NCI-H1417 (cell line): ENCODE measurements at regions not wholly inside any gene's neighbourhood (a gene's known extent, or its start where the extent isn't known, plus 50 kb on each side); places are given as distances from the start of the nearest gene placed in this dataset.

ENCODE experiments used
- DNase-seq, 3 experiments: peaks; one replicate each; lab custom pipeline; 2025; lab: John Stamatoyannopoulos, UW

DNA sequence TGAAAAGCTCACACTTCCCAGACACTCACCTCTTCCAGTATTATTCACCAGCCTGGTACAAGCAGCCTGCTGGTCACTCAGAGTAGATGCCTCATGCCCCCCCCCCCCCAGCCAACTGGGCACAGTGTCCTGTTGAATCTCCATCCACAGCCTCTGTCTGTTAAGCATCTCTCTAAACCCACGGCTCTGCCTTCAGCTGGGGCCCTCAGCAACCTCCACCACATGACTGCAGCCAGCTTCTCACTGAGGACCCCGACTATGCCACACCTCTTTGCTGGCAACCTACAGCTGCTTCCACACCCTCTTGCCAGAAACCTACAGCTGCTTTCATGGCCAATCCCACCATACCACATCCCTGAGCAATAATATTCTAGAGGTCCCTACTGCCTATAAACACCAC is 113.1 kb downstream of the RHOU start:
- peak in 1 of 3 experiments; percentile 60 for DNase-seq

DNA sequence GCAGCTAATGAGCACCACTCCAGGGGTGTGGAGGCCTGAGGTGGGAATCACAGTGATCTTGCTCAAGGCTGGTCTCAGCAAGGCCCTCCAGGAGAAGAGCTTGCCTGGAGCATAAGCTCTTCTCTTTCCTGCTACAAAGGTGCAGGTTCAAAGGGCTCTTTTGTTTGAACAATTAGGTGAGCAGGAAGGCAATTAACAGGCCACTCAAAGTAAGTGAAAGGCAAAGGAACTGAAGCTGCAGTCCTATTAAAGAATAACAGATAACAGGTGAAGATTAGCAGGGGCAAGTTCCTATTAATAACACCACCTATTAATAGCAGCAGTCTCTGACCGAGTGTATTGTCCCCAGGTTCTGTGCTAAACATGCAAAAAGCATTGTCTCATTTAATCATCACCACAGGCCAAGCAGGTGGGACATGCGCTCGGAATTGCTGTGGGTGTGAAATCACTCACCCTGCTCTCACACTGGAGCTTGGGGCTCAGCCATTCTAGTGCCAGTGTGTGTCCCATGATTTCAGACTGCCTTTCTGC is 113.8 kb downstream of the RHOU start:
- peak in 2 of 3 experiments; percentile 72 to 94 for DNase-seq

DNA sequence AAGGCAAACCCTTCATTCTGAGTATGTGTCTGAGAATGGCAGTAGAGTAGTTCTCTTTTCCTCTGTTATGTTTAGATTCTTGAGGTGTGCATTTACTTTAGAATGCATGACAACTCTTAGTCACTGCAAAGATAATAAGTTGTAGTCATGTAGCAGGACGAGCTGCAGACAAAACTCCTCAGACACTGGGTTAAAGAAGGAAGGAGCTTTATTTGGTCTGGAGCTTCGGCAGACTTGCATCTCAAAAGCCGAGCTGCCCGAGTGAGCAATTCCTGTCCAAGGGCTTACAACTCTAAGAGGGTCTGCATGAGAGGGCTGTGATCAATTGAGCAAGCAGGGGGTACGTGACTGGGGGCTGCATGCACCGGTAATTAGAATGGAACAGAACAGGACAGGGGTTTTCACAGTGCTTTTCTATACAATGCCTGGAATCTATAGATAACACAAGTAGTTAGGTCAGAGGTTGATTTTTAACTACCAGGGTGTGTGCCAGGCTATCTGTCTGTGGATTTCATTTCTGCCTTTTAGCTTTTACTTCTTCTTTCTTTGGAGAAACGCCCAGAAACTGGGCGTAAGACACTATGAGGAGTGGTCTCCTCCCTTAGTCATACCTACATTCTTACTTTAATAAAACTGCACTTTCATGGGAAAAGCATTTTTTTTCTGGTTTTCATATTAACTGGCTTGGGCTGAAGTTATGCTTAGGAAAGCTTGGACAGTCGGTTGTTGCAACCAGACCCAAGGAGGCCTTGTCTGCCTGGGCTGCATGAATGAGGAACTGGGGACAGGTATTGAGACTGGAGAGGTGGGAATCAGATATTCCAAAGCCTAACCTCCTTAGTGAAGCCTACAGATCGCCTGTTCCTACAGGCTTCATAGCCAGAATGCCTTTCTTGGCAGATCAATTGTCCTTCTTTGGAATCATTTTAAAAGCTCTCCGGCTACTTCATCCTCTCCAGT is 115.1 kb downstream of the RHOU start:
- DNase-seq = no peak

DNA sequence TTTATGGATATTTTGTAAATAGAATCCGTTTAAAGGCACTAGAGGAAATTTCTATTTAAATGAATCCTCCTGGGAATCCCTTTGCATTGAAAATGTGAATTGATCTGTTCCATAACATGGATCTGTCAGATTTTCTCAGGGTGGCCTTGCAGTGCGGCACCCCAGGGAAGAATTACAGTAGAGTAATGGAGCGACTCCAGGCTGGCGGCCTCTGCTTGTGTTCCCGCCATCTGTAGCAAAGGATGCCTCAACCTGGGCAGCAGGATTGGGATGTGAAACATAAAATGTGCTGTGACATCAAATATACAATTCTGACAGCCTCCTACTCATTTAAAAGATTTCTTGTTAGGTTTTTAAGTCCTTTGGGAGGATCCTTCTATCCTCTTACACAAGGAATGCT is 115.9 kb downstream of the RHOU start:
- DNase-seq = no peak

DNA sequence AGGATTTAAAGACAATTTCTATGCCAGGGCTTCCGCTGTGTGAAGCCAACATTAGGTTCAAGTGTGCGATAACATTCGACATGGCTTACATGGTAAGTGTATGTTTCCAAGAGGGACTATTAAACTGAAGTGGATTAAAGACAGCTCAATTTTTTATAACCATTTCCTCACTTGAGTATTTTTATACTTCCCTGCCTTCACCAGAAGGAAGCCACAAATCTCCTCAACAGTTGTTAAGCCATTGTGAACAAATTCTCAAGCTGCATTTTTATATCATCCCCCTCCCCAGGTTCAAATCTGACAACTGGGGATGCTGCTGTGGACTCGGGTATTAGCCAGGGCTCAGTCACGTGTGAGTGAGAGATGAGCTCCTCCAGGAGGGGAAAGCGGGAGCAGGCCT is 116.3 kb downstream of the RHOU start:
- DNase-seq = no peak

DNA sequence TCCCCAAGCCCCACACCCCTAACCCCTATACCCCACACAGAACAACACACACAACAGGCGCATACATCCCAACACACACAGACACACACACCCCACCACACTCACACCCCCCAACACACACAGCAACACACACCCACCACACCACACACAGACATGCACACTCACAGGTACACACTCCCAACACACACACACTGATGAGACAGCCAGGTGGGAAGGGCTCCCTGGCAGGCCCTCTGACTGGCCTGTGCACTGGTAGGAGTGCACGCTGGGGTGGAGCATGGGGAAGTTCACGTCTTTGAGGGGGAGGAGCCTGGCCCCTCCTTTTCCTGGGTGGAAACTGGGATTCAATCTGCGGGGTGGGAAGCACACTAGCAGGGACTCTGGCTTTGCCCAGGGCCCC is 116.7 kb downstream of the RHOU start:
- no peak for DNase-seq

DNA sequence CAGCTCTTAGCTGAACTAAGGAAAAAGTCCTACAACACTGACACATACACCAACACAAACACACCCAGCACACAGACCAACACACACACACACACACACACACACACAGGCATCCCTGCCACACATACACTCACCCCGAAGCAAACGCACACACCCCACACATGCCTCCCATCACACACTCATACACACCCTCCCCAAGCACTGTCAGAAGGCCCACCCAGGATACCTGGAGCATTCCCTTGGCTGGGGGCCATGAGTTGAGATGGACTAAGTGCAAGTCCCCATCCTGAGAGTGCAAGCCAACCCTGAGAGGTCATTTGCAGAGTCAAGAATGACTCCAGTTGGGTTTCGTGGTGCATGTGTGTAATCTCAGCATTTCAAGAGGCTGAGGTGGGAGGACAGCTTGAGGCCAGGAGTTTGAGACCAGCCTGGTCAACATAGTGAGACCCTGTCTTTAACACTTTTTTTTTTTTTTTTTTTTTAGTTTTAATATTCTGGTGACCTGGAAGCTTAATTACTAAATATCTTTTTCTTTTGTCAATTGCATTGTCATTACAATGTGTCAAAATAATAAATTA is 117.3 kb downstream of the RHOU start:
- DNase-seq = no peak

DNA sequence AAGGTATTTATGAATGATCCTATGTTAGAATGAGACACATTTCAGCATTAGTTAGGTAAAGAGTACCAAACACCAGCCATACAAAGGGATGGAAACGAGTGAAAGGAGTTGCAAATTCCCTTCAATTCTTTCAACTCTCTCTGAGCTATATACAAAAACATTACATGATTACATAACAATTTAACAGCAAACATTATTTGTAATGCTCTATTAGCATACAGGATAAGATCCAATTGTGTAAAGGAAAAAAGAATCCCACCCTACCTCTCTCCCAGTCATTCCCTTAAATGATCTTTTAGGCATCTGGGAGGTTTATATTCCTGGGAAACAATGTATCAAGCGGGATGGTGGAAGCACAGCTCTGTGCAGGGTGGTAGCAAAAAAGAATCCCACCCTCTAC is 117.9 kb downstream of the RHOU start:
- DNase-seq = no peak

DNA sequence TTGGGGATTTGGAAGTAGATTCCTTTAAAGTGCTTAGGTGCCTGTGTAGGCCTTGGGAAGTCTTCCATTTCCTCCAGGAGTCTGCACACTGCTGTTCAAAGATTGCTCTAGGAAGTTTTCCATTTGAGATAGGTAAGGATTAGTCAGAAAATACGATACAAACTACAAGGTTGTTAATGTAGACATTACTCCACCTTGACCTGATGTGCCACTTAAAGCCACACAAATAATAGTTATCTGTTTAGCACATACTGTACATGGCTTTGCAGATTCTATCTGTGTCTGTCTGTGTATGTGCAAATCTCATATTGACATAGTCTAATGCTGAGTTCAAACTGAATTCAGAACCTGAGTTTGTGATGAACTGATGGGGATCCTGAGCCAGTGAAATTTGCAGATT is 118.4 kb downstream of the RHOU start:
- DNase-seq = no peak

DNA sequence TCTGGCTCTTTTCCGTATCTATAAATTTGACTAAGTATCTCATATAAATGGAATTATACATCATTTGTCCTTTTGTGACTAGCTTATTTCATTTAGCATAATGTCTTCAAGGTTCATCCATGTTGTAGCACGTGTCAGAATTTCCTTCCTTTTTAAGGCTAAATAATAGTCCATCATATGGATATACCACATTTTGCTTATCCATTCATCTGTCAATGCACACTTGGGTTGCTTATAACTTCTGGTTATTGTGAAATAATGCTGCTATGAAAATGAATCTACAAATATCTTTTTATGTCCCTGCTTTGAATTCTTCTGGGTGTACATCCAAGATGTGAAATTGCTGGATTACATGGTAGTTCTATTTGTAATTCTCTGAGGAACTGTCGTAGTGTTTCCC is 119.6 kb downstream of the RHOU start:
- DNase-seq = no peak

DNA sequence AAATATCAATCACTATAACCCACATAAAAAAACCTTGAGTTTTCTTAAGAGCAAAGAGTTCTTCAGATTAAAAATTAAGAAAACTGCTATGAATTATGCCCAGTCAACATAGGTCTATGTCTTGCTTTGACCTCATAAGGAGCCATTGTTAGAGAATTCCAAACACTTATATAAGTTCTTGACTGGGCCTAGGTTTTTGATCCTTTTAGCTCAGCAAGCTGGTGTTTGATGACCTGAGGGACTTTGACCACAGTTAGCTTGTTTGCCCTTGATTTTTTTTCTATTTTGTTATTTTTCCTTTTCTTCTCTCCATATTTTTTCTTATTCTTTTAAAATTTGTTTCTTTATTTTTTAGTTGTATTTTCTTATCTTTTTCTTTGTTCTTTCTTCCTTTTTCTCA is 122.3 kb downstream of the RHOU start:
- no peak for DNase-seq

DNA sequence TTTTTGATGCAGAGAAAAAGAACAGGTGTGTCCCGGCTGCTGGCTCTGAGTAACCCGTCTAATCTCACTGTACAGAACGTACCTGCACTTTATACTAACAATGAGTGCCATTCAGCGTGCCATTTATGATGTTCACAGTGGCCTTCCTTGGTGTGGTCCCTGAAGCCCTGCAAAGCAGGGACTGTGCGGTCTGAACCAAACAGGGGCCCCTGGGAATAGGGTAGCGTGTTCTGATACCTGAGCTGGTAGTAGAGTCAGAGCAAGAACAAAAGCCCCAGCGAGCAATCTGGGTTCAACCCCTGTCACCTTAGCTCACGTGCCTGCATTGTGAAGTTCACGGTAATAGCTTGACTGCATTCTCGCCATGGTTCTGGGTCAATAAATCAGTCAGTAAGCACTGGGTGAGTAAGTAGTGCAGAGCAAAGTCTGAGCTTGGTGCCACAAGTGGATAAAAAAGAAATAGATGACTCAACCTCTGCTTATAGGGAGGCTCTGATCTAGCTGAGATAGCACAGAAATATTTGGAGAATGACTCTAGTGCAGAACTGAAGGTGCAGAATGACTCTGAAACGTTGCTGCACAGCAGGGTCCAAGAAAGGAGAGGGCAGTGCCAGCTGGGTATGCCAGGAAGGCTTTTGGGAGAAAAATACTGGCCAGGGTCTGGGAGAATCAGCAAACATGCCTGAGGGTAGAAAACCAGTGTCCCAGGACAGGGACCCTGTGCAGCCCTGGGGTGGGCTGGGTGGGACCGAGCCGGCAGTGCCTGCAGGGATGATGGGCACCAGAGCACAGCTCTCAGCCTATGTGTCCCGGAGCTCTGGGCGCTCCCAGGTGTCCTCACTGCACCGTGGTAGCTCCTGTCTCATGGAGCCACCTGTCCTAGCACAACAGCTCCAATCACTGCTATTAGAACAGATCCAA is 125.9 kb downstream of the RHOU start:
- peak in 1 of 3 experiments; percentile 60 for DNase-seq

DNA sequence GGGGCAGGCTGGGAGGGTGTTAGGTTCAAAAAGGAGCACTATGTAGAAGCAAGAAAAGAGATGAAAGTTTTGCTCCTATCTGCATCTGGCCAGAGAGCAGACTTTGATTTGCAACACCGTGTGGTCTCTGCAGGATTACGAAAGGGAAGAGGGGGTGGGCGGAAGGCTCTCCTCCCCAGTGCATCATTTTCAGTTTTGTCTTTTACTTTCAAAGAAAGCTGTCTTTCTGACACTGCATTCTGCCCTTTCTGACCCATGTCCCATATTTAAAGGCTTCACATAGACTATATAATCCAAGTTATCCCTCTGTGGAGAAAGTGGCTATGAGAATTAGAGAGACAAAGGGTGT is 126.5 kb downstream of the RHOU start:
- no peak for DNase-seq

DNA sequence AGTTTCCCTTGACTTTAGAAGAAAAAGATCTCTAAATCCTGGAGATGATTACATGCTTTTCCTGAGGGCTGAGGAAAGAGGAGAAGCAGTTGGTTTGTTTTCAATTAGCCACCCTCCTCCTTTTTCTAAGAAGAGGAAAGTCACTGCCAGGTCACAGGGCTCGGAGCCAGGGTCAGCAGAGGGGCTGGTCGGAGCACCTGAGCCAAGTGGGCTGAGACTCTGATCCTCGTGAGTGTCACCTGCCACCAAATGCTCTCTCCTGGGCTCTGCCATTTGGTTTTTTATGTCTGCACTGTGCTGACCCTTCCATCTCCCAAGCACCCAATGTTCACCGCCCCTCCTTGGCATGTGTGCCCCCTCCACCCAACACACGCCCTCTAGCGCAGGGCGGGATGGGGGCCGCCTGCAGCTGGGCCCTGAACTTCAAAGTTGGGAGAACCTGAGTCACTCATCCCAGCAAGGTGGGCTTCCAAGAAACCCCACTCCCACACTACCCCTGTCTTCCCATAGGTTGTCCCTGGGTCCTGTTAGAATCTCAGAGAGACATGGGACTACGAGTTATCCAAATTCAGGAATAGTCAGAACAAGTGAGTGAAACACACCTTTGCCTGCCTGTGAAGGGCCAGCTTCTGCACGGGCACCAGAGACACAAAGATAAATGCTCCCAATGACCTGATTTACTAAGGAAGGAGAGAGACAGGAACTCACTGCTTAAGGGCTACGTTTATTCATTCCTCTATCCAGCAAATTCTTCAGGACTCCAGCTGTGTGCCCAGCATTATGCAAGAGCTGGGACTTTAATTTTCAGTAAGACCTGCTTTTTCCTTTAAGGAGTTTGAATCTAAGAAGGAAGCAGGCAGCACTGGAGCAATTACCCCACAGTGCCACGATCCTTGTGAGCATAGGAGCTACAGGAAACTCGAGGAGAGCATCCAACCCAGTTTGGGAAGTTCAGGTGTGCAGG is 127.5 kb downstream of the RHOU start:
- no peak for DNase-seq

DNA sequence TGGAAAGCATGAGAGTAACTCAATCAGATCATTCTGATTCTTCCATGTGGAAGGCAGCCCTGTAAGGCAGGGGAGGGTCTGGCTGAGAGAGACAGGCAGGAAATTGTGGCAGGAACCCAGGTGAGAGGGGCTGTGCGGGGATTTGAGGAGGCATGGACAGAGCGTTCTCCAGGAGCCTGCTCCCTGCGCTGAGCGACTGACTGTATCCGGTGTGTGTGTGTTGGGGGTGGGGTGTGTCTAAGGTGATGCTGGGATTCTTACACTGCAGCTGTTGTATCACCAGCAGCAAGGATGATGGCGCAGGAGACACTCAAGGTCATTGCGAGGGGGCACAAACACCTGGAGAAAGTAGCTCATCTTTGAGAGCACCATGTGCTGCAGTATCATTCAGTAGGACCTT is 128.5 kb downstream of the RHOU start:
- DNase-seq = no peak

DNA sequence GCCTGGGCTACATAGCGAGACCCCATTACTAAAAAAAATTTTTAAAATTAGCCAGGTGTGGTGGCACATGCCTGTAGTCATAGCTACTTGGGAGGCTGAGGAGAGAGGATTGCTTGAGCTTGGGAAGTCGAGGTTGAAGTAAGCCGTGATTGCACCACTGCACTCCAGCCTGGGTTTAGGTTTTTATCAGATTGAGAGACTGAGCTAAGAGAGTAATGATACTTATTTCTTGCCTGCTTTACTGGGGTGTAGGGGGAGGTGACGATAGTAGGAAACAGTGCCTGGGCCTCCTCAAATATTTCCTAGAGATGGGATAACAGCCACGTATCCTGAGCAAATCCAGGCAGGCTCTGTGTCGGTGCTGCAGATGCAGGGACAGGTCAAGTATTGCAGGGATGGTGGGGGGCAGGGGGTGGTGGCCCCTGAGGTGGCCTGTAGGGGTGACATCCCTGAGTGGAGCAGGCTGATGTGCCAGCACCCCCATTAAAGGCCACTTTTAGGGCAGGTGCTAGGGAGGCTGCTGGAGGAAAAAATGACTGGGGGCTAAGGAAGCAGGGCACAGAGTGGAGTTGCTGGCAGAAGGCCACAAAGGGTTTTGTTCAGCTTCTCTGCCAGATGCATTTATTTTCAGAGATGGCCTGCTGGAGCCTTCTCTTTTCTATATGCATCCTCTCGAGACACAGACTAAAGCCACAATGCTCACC is 130.5 kb downstream of the RHOU start:
- DNase-seq = peak in 2 of 3 experiments; percentile 6 to 33

DNA sequence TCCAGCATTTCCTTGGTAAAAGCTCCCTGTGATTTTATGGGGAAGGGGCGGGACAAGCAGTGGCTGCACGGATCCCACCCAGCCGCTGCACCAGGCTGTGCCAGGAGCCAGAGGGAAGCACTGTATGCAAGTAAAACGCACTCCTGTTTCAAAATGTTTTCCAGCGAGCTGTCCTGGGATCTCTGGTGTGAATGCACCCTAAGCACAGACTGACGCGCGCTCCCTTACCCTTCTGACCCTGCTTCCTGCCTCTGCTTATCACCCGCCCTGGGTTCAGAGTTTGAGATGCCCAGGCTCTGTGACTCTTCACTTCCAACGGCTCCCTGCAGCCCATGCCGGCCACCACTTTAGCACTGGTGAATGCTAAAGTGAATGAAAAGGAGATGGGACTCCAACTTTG is 131.2 kb downstream of the RHOU start:
- no peak for DNase-seq

DNA sequence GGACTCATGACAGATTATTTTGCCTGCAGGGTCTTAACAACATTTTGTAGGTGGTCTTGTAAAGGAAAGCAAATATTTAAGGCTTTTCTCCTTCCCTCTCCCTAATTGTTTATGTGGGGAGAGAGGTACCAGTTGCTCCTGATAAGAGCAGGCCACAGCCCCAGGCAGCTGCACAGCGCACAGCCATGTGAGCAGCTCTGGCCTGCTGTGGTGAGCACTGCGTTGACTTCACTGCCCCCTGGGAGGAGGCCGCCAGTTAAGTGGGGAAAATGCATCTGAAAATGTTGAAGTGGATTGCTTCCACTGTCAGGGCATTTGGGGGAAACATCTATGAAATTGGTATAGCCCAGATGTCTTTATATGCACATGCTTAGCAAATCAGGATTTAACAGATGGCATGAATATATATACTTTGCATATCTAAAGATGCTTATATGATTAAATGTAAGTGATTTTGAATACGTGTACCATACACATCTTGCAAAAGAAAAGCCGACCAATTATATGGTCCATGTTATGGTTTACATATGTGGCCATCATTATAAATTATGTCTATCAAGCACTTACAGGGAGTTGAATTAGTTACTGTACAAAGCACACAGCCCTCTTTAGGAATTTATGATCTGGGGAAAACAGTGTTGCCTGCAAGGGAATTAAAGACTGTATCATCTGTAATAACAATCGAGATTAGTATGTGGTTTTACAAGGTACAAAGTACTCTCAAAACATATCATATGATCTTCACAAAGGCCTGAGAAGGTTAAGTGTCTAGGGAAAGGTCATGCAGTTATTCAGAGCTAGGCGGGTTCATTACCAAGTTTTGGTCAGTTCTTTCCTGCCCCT is 132.1 kb downstream of the RHOU start:
- DNase-seq = peak; percentile 51 to 81 (median 52)

DNA sequence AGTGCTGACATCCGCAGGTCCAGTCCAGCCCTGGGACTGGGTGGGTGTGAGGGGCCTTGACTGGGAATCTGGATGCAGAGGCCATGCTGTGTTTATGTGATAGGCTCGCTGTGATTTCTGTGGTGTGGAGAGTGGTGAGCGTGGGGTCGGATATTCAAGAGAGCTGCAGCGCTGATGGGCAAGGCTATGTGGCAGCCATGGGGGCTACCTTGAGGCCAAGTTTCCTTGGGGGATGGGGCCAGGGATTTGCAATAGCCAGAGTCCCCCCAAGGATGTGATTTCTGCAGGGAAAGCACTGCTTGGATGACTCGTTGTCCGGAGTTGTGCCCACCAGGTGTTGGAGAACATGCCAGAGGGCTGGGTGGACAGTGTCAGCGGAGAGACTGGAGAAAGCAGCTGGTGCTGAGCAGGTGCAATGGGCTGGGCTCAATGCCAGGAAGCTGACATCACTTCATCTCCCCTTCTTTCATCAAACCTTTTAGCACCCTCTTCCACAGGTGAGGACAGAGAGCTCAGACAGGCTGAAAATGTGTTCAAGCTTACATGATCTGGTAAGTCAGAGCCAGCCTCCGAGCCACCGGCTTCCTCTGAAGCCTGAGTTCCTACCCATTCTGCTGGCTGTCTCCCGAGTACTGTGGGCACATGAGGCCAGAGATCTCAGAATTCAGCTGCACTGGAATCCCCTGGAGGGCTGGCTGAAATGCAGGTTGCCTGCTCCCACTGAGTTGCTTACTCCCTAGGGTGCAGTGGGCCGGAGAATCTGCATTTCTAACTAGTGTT is 132.9 kb downstream of the RHOU start:
- DNase-seq = peak; percentile 63 to 95 (median 77)
